ENCODE measurements at regions not wholly inside any gene's neighbourhood (a gene's known extent, or its start where the extent isn't known, plus 50 kb on each side); places are given as distances from the start of the nearest gene placed in this dataset.

DNA sequence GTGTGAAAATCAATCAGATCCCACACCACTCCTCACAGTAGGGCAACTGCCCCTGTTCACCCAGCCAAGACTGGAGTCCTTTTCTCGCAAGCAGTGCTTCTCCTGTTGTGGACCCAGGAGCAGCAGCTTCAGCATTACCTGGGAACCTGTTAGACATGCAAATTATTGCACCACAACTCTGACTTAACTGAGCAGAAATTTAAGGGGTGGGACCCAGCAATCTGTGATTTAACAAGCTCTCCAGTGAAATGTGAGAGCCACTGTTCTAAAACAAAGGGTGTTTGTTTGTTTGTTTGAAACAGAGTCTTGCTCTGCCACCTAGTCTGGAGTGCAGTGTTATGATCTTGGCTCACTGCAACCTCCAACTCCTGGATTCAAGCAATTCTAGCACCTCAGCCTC lies 591.4 kb downstream of the SOX6 start:
- TF ChIP-seq, protein P1, sequence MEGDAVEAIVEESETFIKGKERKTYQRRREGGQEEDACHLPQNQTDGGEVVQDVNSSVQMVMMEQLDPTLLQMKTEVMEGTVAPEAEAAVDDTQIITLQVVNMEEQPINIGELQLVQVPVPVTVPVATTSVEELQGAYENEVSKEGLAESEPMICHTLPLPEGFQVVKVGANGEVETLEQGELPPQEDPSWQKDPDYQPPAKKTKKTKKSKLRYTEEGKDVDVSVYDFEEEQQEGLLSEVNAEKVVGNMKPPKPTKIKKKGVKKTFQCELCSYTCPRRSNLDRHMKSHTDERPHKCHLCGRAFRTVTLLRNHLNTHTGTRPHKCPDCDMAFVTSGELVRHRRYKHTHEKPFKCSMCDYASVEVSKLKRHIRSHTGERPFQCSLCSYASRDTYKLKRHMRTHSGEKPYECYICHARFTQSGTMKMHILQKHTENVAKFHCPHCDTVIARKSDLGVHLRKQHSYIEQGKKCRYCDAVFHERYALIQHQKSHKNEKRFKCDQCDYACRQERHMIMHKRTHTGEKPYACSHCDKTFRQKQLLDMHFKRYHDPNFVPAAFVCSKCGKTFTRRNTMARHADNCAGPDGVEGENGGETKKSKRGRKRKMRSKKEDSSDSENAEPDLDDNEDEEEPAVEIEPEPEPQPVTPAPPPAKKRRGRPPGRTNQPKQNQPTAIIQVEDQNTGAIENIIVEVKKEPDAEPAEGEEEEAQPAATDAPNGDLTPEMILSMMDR (conservative IDR thresholded peaks at IDR 0.05; ENCODE audit: low read depth, low read length), result no peak
- no peak for TF ChIP-seq EZH2 (IDR thresholded peaks at IDR 0.05; ENCODE audit: low read length, unreplicated experiment)
- TF ChIP-seq EZH2phosphoT487 (IDR thresholded peaks at IDR 0.05; ENCODE audit: borderline replicate concordance, low read length), result no peak
